NCI-H1092 (cell line): ENCODE measurements at regions not wholly inside any gene's neighbourhood (a gene's known extent, or its start where the extent isn't known, plus 50 kb on each side); places are given as distances from the start of the nearest gene placed in this dataset.
A peak's percentile ranks its signal among the peaks of the same experiment; 100 is the strongest.
"Not testable (repeated sequence)": the region's sequence is repeated elsewhere in the genome, so short reads cannot be mapped to it uniquely, and the experiment has no call there.

Source experiments
- DNase-seq: peaks from one replicate; lab custom pipeline; 2025; lab: John Stamatoyannopoulos, UW

DNA sequence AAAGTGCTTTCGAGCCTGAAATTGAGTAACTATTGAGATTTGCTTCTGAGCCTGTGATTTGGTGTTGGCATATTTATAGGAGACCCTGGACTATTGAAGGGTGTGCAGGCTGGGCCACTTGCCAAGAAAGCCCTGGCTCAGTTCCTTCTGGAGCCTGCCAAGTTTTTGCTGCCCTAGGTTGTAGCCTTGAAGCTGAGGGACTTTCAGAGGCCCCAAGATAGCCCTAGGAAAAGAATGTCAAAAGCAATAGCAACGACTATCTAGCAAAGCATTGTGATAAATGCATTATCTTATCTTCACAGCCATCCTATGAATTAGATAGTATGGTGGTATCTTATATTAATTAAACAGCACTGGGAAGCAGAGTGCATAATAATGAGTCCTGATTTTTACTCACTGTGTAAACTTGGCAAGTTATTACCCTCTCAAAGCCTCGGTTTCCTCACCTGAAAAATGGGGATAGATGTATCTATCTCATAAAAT lies 473.7 kb upstream of the PODXL start:
- peak; percentile 66 for DNase-seq

DNA sequence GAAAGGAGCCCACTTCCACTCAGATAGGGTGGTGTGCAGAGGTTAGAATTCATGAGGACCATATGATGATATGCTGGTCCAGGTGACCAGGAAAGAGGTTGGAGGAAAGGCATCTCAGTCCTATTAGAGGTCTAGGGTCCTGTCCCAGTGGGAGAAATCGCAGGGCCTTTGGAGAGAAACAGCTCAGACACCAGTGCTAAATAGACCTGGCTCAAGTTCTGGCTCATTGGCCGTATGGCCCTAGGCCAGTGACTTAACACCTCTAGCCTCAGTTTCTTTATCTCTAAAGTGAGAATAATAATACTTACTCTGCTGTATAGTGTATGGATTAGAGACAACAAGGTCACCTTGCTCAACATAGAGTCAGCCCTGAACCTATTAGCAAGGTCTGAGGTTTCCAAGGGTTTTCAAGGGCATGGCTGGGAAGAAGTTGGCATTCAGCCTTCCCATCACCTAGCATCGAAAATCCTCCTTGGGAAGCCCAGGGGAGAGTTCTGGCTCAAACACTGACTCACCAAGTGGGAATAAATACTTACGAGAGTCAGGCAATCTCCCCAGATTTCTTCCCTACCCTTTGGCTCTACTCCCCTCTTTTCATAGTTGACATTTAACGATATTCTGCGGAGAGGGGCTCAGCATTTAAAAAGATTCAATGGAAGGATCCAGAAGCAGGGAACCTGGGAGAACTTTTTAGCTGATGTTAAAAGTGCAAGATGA lies 473.1 kb upstream of the PODXL start:
- no peak for DNase-seq

DNA sequence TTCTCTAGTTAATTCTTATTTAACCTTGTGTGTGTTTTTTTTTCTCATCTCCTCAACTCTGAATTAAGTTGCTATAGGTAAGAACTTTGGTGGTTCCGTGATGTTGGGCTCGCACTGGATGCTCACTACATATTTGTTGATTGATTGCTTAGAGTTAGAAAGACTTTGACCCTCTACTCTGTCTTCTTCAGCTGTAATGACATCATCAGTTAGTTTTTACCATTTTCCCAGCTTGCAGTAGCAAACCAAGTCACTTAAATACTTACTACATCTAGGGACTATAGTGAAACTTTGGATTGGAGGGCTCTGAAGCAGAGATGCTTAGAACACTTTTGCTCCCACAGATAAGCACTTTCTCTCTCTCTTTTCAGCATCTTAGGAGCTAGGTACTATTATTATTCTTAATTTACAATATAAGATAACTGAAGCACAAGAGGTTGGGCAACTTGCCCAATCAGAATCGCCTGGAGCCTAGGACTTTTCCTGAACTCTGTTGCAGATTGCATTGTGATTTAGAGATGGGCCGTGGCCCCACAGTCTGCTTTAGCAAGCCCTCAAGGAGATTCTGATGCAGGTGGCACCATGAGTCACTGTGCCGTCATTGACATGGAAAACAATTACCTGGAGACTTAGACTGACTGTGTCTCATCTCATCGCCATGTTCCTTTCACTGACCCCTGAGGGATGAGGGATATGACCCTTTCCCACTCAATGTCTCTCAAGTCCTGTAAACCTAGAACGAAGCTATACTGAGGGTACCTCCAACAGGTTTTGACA lies 471.9 kb upstream of the PODXL start:
- DNase-seq = no peak

DNA sequence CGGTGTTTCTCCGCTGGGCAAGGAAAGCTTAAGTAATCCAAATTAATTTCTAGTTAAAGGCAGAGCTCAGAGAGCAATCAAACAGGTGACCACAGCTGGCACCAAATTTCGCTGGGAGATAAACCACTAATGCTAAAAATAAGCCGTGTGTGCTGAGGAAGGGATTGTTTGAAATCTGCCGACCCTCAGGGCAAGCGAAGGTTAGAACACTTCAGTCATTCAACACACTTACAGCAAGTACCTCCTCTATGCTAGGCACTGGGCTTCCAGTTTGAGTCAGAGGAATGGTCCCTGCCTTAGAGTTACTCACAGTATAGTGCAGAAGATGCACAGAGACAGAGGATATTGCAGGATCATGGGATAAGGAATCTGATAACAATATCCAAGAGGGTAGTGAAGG lies 467.9 kb upstream of the PODXL start:
- no peak for DNase-seq

DNA sequence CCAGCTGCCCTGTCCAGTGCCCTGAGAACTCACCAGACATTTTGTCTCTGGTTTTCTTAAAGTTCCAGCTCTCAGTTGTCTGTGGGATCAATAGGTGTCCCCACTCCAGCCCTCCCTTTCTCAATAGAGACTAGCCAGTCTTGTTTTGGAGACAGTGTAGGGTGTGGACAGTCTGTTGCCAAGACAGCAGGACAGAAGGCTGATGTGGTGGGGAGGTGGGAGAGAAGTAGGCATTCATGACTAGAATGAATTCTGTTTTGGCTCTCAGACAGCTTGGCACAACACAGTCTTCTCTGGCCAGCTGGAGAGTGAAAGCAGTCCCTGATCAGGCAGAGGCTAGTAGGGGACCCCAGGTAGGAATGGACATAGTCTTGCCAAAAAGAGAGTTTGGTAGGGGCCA lies 467.0 kb upstream of the PODXL start:
- no peak for DNase-seq

DNA sequence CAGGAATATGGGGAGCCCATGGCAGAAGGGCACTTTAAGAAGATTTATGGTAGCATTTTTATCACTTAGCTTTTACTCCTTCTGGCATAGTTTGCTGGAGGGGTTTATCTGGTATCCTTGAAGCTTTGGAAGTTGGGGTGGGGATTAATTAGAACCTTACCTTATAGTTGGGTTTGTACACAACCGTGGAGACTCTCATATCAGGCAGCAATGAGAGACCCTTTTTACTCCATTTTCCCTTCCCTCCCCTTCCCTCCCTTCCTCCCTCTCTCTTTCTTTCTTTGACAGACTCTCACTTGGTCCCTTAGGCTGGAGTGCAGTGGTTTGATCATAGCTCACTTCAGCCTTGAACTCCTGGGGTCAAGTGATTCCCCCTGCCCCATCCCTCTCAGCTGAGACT lies 465.8 kb upstream of the PODXL start:
- DNase-seq = no peak

DNA sequence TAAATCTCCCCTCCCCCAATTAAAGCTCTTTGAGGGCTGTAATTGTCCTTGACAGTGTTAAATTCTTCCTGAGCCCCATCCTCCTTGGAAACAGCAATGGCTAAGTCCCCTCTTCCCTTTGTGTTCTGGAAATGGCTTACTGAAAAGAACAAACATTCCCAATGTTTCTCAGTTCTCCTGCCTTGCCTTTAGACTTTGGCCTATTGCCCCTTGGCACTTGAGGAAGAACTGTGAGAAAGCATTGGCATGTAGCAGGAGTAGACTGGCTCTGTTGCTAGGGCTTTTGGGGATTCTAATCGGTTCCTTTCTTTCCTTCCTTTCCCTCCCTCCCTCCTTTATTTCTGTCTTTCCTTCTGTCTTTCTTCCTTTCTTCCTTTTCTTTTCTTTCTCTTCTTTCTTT lies 463.3 kb upstream of the PODXL start:
- no peak for DNase-seq

DNA sequence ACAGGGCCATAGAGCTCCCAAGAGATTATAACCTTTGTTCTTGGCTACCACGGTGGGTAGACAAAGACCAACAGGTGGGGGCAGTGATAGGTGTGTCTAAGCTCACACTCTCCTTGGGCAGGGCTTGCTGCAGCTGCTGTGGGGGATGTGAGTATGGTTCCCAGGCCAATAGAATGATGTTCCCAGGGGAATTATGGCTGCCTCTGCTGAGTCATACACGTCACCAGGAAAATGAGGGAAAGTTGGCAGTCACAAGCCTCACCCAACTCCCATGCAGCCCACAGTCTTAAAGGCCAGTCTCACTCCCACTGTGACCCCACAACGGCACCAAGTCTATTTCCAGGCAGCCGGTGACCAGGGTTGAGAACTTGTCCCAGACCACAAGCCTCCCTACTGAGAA lies 453.4 kb upstream of the PODXL start:
- DNase-seq = no peak

DNA sequence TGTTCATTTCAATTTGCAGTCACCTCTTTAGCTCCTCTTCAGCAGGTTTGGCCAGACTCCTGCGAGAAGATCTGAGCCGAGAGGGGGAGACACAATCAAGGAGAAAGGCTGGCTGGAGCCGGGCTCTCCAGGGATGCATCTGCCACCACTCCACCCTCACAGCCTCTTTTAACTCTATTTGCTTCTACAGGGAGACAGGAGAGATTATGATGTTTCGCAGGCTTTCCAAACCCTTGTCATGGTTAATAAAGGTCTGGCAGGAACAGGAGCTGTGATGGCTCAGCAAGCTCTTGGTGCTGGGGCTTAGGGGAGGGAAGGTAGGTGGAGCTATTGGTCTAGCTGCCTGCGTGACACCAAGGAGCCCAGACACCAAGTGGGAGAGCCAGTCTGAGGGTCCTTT lies 448.1 kb upstream of the PODXL start:
- DNase-seq = no peak

DNA sequence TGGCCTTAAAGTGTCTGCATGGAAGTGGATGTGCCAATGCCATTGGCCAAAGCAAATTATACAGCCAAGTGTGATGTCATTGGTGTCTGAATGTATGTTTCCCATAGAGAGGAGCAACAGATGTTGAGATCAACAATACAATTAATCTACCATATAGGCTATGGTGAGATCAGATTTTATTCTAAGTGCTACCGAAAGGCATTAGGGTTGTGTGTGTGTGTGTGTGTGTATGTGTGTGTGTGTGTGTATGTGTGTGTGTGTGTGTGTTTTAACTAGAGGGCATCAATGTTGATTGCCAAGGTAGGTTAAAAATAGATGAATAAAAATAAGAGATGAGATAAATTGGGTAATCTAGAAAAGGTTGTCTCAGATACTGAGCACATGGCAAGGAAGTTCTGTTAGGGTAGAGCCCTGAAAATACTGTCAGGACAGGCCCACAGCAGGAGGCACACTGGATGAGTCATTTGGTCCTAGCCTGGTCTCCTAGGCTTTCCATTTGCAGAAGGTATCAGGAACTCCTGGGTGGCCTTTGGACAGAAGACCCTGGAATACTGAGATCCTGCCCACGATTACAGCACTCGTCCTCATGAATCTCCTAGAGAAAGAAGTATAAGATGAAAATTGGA lies 446.0 kb upstream of the PODXL start:
- DNase-seq = no peak

DNA sequence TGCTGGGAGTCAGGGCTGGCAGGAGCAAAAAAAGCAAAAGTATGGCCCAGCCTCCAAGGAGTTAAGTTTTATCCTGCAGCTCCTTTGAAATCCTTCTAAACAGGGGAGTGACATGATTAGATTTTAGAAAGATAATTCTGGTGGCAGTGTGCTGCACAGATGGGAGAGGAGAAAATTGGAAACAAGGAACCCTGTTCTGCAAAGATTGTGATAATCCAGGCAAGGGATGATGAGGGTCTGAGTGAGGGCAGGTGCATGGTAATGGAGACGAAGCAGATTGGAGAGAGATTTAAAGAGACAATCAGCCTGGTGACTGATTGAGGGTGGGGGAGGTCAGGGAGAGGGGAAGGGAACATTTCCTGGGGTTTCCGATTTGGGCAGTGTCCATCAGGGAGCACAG lies 444.7 kb upstream of the PODXL start:
- DNase-seq = no peak

DNA sequence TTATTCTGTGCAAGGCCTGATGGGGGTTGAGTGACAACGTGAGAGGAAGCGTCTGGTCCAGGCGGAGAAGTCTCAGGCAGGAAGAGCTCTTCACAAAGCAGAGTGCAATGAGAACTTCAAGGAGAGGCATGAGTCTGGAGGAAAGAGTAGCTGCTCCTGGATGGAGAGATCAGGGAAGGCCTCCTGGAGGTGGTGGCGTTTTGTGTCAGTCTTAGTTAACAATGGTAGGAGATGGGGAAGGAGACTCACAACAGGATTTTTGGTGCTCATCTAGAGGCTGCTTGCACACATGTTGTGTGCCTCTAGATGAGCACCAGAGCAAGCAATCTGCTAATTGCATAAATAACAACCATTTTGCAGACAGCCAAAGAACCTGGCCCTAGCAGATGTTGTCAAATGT lies 442.8 kb upstream of the PODXL start:
- DNase-seq = no peak

DNA sequence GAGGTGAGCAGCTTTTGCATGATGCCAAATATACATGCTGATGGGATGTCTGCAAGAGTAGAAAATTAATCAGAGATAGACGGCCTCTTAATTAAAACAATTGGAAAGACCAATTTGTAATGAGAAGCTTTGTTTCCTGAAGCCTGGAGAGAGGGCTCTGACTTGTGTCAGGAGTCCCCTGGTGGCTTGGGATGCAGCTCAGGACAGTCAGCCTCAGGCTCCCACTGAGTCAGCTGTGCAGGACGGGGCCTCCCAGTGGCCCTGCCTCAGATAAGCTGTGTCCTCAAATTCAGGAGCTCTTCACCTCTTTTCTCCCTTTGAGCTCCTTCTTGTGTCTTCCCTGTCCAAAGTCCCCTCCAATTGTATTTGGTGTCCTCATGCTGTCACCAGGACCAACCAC lies 438.9 kb upstream of the PODXL start:
- DNase-seq = no peak

DNA sequence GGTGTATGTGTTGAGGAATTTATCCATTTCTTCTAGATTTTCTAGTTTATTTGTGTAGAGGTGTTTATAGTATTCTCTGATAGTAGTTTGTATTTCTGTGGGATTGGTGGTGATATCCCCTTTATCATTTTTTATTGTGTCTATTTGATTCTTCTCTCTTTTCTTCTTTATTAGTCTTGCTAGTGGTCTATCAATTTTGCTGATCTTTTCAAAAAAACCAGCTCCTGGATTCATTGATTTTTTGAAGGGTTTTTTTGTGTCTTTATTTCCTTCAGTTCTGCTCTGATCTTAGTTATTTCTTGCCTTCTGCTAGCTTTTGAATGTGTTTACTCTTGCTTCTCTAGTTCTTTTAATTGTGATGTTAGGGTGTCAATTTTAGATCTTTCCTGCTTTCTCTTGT lies 424.6 kb upstream of the PODXL start:
- not testable (repeated sequence) for DNase-seq

DNA sequence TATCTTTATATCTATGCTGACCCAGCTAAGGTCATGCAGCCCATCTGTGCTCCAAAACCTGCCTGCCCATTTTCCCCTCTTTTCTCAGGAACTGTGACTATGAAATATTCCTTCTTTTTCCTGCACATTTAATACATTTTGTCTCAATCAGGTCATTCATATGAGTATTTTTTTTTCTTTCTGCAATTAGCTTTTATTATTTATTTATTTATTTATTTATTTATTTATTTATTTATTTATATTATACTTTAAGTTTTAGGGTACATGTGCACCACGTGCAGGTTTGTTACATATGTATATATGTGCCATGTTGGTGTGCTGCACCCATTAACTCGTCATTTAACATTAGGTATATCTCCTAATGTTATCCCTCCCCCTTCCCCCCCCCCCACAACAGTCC lies 421.7 kb upstream of the PODXL start:
- not testable (repeated sequence) for DNase-seq

DNA sequence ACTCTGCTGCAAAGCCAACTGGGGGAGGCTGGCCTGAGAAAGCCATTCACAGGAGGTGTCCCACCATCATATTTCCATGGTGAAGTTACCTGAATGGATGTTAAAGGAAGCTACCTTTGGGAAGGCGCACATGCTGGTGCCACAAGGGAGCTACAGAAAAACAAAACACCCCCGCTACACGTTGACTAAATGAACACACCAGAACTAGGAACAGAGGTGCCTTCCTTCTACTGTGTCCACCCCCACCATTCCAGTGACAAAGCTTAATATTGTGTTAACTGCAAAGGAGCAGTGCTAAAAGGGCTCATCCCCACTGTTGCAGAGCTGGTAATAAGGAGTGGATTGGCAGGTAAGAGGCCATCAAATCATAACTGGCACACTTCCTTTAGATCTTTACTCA lies 420.0 kb upstream of the PODXL start:
- no peak for DNase-seq

DNA sequence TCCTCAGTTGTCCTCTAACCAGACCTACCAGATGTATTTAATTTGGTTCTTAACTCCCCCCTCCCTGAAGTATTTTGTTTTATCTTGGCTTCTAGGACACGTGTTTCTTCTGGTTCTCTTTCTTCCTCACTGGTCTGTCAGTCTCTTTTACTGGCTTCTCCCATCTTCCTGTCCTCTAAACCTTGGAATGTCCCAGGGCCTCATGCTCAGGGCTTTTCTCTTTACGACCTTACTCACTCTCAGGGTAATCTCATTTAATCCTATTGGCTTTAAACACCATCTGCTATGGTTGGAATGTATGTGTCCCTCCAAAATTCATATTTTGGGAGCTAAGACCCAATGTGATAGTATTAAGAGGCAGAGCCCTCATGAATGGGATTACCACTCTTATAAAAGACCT lies 418.2 kb upstream of the PODXL start:
- no peak for DNase-seq

DNA sequence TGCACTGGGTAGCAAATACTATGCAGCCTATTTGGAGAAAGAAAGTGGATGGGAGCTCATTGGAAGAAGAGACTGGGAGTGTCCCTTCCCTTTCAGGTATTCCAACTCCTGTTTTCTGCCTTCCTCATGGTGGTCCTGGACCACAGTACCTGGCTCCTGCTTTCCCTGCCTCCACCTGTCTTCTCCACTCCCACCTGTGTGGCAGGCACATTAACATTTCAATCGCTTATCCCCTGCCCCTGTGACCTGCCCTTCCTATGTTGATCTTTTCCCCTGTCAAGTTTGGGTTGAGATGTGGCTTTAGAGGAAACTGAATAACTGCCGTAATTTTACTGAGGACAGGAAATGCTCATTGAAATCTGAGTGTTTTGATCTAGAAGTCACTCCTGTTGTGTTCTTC lies 415.8 kb upstream of the PODXL start:
- no peak for DNase-seq

DNA sequence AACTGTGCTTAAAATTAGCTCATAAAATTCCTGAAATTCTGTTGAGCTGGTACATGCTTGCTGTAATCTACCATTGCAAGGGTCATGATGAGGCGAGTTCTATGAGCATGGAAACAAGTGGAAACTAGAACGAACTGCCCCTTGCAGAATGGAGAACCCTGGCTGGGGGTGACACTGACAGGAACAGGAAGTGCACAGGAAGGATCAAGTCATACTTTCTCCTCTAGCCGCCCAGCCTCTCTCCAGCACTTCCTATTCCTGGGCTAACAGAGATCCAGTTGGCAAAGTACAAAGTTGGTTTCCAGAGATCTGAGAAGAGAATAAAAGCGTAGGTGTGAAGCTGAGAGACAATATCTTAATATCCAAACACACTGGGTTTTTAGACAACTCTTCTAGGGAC lies 414.2 kb upstream of the PODXL start:
- no peak for DNase-seq

DNA sequence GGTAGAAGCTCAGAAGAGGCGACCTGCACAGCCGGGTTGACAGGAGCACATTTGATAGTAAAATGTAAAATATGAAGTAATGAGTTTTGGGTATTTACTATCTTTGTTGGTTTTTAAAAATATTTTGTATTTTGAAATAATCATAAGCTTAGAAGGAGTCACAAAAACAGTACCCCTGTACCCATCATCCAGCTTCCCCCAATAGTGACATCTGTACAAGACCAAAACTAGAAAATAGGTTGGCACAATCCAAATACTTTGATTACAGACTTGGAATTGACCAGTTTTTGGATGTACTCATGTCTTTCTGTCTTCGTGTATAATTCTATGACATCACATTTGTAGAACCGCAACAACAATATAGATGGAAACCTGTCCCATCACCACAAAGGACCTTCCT lies 413.1 kb upstream of the PODXL start:
- no peak for DNase-seq

DNA sequence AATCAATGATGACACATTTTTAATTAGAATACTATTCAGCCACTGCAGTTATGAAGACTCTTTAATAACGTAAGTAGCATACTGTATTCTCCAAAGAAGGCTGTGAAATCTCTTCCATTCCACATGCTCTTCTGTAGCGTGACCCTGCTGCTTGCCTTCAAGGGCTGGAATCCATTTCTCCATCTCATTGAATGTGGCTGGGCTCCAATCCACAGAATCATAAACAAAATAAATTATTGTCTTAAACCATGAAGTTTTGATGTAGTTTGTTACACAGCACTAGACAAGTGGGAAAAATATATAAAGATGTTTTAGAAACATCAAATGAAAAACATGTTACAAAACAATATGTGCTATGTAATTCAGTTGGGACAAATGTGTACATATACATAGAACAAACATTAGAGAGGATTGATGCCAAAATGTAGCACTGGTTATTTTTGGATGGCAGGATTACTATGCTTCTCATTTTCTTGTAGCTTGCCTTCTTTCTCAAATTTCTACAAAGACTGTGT lies 410.8 kb upstream of the PODXL start:
- DNase-seq = no peak

DNA sequence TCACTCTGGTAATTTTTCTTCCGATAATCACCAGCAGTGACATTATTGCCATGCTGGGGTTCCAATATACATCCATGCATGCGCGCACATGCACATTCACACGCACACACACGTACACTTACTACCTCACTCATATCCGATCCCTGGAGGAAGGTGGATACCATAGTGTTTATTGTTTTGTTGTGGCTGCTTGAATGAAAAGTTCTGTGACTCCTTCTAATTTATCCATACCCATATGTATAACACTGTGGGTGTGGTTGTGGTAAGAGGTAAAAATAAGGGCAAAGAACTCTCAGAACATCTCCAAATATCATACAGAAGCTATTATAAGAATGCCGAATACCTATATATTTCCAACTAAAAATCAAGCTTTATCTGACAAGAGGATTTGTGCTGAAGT lies 407.8 kb upstream of the PODXL start:
- no peak for DNase-seq

DNA sequence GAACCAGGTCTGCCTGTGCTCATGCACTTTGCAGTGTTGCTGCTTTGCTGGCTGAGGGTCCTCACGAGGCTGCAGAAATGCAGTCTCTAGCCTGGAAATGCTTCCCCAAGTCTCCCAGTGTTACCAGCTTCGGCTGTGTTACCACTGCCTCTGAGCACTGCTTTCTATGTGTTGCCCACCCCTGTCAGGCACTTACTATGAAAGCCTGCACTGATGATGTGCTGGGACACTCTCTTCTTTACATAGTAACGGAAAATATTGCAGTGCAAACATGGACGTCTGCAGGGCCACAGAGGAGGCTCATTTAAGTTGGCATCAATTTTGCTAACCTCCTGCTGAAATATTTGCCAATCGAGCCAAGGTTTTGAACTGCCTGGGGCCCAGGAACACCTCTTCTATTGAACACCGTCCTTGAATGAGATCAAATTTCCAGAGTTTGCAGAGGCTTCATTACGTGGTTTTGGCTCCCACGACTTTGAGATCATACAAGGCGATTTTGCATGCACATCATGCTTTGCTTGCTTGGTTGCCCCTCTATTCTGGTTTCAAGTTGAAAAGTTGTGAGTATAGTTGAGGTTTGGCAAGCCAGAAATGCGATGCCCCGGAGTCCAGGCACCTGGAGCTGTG lies 404.7 kb upstream of the PODXL start:
- peak; percentile 94 for DNase-seq
